Uterus (tissue), 2 donors: ENCODE measurements at regions not wholly inside any gene's neighbourhood (a gene's known extent, or its start where the extent isn't known, plus 50 kb on each side); places are given as distances from the start of the nearest gene placed in this dataset.
"Not testable (repeated sequence)": the region's sequence is repeated elsewhere in the genome, so short reads cannot be mapped to it uniquely, and the experiment has no call there.

ENCODE experiments used
- POLR2A ChIP-seq, 2 donors: fragments of 450-650 bp; IDR thresholded peaks; one replicate each; pipeline ENCODE4 v1.6.1; 2016; ENCODE audit warnings: antibody characterized with exemption in 2 of 2, mild to moderate bottlenecking in 1 of 2, moderate library complexity in 1 of 2
- TF ChIP-seq, protein P1 (sequence below), 4 experiments: fragments of 200-600 bp in 2 of 4; fragments of 450-650 bp in 2 of 4; sonication (generic) in 2 of 4; IDR thresholded peaks; one replicate each; pipeline ENCODE4 v1.5.1; 2016 to 2019; ENCODE audit warnings: antibody characterized with exemption in 4 of 4, mild to moderate bottlenecking in 2 of 4, moderate library complexity in 1 of 4

DNA sequence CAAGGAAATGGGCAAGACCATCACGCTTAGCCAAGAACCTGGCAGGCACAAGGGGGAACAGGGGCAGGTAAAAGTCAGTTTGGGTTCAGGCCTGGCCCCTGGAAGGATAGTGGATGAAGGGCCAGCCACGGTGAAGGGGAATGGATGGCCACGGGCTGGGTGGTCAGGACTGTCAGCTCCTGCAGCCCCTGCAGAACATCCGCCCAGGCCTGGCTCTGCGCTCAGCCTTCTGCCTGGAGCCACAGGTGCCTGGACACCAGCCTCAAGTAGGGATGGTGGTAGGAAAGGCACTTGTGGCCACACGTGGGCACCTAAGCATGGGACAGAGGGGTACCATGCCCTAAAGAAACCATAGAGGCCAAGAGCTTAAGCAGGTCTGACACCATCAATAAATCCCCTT, 143.0 kb downstream of the TBC1D2B start:
- TF ChIP-seq, protein P1, sequence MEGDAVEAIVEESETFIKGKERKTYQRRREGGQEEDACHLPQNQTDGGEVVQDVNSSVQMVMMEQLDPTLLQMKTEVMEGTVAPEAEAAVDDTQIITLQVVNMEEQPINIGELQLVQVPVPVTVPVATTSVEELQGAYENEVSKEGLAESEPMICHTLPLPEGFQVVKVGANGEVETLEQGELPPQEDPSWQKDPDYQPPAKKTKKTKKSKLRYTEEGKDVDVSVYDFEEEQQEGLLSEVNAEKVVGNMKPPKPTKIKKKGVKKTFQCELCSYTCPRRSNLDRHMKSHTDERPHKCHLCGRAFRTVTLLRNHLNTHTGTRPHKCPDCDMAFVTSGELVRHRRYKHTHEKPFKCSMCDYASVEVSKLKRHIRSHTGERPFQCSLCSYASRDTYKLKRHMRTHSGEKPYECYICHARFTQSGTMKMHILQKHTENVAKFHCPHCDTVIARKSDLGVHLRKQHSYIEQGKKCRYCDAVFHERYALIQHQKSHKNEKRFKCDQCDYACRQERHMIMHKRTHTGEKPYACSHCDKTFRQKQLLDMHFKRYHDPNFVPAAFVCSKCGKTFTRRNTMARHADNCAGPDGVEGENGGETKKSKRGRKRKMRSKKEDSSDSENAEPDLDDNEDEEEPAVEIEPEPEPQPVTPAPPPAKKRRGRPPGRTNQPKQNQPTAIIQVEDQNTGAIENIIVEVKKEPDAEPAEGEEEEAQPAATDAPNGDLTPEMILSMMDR (IDR thresholded peaks at IDR 0.05): not testable (repeated sequence)
- not testable (repeated sequence) for TF ChIP-seq POLR2A (IDR thresholded peaks at IDR 0.05)
